Endothelial cell of umbilical vein (primary cell): ENCODE measurements at regions not wholly inside any gene's neighbourhood (a gene's known extent, or its start where the extent isn't known, plus 50 kb on each side); places are given as distances from the start of the nearest gene placed in this dataset.

ENCODE experiments used
- BruUV-seq: library from RNA; stranded (reverse); fragments of 400-500 nt; replicated peaks from 2 replicates; lab custom pipeline; 2021; lab: Mats Ljungman, UMichigan
- CTCF ChIA-PET: fragments of 300-600, 350-600 bp; sonication (Branson Sonifier 250); formaldehyde crosslinking; loops from one replicate; lab custom pipeline; 2021; ENCODE audit warnings: antibody characterized with exemption, inconsistent platforms; lab: Charles Lee
- POLR2A ChIA-PET: fragments of 300-600, 350-600 bp; sonication (Branson Sonifier 250); formaldehyde crosslinking; loops from one replicate; lab custom pipeline; 2021; ENCODE audit warnings: antibody characterized with exemption, inconsistent platforms; lab: Charles Lee
- DNase-seq: peaks from one replicate; pipeline ENCODE4 v3.0.0-alpha.2; 2011; ENCODE audit warnings: low read depth, low spot score
- FAIRE-seq: peaks from 2 replicates; lab custom pipeline; 2011; peaks lifted over from hg19 to GRCh38; lab: Jason Lieb, UNC
- H2AFZ ChIP-seq: 2 replicates; pipeline ENCODE4 v1.6.0; 2012; ENCODE audit warnings: low read depth, low read length, control low read depth, inconsistent platforms
- H3K27ac ChIP-seq: 2 replicates; pipeline ENCODE4 v1.5.1; 2011; ENCODE audit warnings: low read depth, mild to moderate bottlenecking, control low read depth, low read length, moderate library complexity; ENCODE audit not compliant: insufficient read depth
- H3K27me3 ChIP-seq, 2 experiments: 2 replicates each; pipeline versions ENCODE4 v1.6.0 to v1.6.1; 2011; ENCODE audit warnings: low read length in 2 of 2, mixed read lengths in 1 of 2; ENCODE audit not compliant: control insufficient read depth in 2 of 2, insufficient read depth in 2 of 2
- H3K36me3 ChIP-seq, 2 experiments: 2 replicates in 1 of 2; 3 replicates in 1 of 2; pipeline ENCODE4 v1.5.1; 2011; ENCODE audit warnings: low read length in 2 of 2, mild to moderate bottlenecking in 1 of 2, moderate library complexity in 1 of 2; ENCODE audit not compliant: control insufficient read depth in 2 of 2, insufficient read depth in 2 of 2; ENCODE audit errors: extremely low read depth in 1 of 2
- H3K4me1 ChIP-seq: 3 replicates; pipeline ENCODE4 v1.5.1; 2011; ENCODE audit warnings: mild to moderate bottlenecking, low read length; ENCODE audit not compliant: control insufficient read depth, insufficient read depth; ENCODE audit errors: extremely low read depth
- H3K4me2 ChIP-seq: 2 replicates; pipeline ENCODE4 v1.6.1; 2011; ENCODE audit warnings: low read length, control low read depth, mixed read lengths; ENCODE audit not compliant: insufficient read depth
- H3K4me3 ChIP-seq, 3 experiments: fragments of 200-600 bp in 1 of 3; sonication (generic), shearing (Covaris generic) in 1 of 3; replicated peaks in 1 of 3; 2 replicates each; pipeline ENCODE4 v1.5.1; 2011 to 2016; ENCODE audit warnings: control low read depth in 3 of 3, low read length in 3 of 3, mild to moderate bottlenecking in 2 of 3, inconsistent platforms in 1 of 3, low read depth in 1 of 3, moderate library complexity in 1 of 3; ENCODE audit not compliant: insufficient read depth in 1 of 3
- H3K79me2 ChIP-seq: 2 replicates; pipeline ENCODE4 v1.6.0; 2012; ENCODE audit warnings: low read length, inconsistent platforms; ENCODE audit not compliant: control insufficient read depth, insufficient read depth
- H3K9ac ChIP-seq: replicated peaks from 2 replicates; pipeline ENCODE3; 2011; ENCODE audit warnings: low read length, control low read depth; ENCODE audit not compliant: insufficient read depth; ENCODE audit errors: extremely low read depth
- H3K9me1 ChIP-seq: replicated peaks from 3 replicates; pipeline ENCODE4 v1.6.0; 2011; ENCODE audit warnings: mild to moderate bottlenecking, low read length; ENCODE audit not compliant: control insufficient read depth, insufficient read depth; ENCODE audit errors: extremely low read depth
- H3K9me3 ChIP-seq: replicated peaks from 2 replicates; pipeline ENCODE4 v1.5.1; 2012; ENCODE audit warnings: low read length, inconsistent platforms; ENCODE audit not compliant: control insufficient read depth, insufficient read depth
- H4K20me1 ChIP-seq: replicated peaks from 2 replicates; pipeline ENCODE3; 2011; ENCODE audit warnings: mild to moderate bottlenecking, low read length; ENCODE audit not compliant: control insufficient read depth, insufficient read depth; ENCODE audit errors: extremely low read depth
- EZH2 ChIP-seq: IDR thresholded peaks from 2 replicates; pipeline ENCODE4 v1.6.1; 2012; ENCODE audit warnings: borderline replicate concordance, low read depth, mild to moderate bottlenecking, moderate library complexity, low read length, inconsistent platforms; ENCODE audit not compliant: severe bottlenecking
- FOS ChIP-seq: IDR thresholded peaks from 2 replicates; pipeline ENCODE4 v1.6.1; 2011; ENCODE audit warnings: mild to moderate bottlenecking, low read length, moderate library complexity, borderline replicate concordance; ENCODE audit not compliant: insufficient read depth
- GATA2 ChIP-seq: IDR thresholded peaks from 2 replicates; pipeline ENCODE4 v1.7.0; 2011; ENCODE audit warnings: low read depth, mild to moderate bottlenecking, moderate library complexity, mixed read lengths, low read length; ENCODE audit not compliant: insufficient read length, insufficient read depth
- JUN ChIP-seq: IDR thresholded peaks from 2 replicates; pipeline ENCODE4 v1.6.1; 2011; ENCODE audit warnings: borderline replicate concordance, low read depth; ENCODE audit not compliant: insufficient read length, insufficient read depth
- MYC ChIP-seq: IDR thresholded peaks from one replicate; pipeline ENCODE4 v1.6.1; 2011; ENCODE audit warnings: mild to moderate bottlenecking, low read depth, low read length
- POLR2A ChIP-seq: IDR thresholded peaks from 2 replicates; pipeline ENCODE4 v1.6.1; 2012; ENCODE audit warnings: low read depth, mild to moderate bottlenecking, control low read depth, low read length
- POLR2AphosphoS5 ChIP-seq: IDR thresholded peaks from 2 replicates; pipeline ENCODE4 v1.6.1; 2012; ENCODE audit warnings: low read depth, mild to moderate bottlenecking, control low read depth, low read length, moderate library complexity; ENCODE audit not compliant: insufficient read depth
- dilution Hi-C: fragments of 300-500 bp; cut with MboI; formaldehyde crosslinking; loops from one replicate; pipeline ENCODE4 v1.15.0; 2019; ENCODE audit warnings: low sequenced_read_pairs; ENCODE audit not compliant: extremely low pct_ligation_motif_present
- intact Hi-C: fragments of 100-400 bp; cut with micrococcal nuclease; formaldehyde crosslinking; loops from one replicate; pipeline ENCODE4 v1.10.0; 2022
- TF ChIP-seq, protein P1 (sequence below), 2 donors: IDR thresholded peaks; 1 replicate in 1 of 2; 2 replicates in 1 of 2; pipeline ENCODE4 v1.5.1; 2011; ENCODE audit warnings: low read length in 2 of 2, mild to moderate bottlenecking in 2 of 2, moderate library complexity in 2 of 2, control low read depth in 1 of 2, inconsistent platforms in 1 of 2, low read depth in 1 of 2; ENCODE audit not compliant: insufficient read depth in 1 of 2; ENCODE audit errors: extremely low read depth in 1 of 2
- TF ChIP-seq, protein P2 (sequence below): IDR thresholded peaks from 2 replicates; pipeline ENCODE4 v1.6.1; 2011; ENCODE audit not compliant: insufficient read depth, insufficient read length

DNA sequence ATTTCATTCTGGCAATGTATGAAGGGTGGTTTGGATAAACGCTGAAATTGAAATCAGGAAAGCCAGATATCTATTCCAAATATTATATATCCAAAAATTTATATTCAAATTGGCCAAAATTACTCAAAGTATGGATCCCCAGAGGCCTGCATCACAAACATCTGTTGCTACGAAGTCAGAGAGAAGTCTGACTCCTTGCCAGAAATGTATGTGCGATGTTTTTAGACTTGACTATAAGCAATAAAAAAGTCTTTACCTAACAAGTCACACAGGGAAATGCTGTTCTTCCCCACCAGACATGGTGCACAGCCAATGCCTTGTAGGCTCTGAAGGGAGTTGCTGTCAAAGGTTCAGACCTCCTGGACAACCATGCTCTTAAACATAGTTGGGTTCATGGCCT is 533.1 kb downstream of the OTOL1 start:
- FAIRE-seq, result no peak
- no peaks in the 10 kb centered on the region for H3K4me1 ChIP-seq

More for the DNA sequence above, 533.1 kb downstream of the OTOL1 start:
- no peak for DNase-seq
- ChIA-PET CTCF (no interaction called here), POLR2A (no interaction called here)
- no peak overlapping the region for H3K4me3 ChIP-seq
- dilution Hi-C loops (no loop called here), intact Hi-C loops (no loop called here)
- H3K4me2 ChIP-seq, result no peak overlapping the region
- H3K27ac ChIP-seq, result no peak overlapping the region
- no peaks in the 10 kb centered on the region for H3K79me2 ChIP-seq
- H3K36me3 ChIP-seq, result no peaks in the 10 kb centered on the region
- no peaks in the 10 kb centered on the region for H3K27me3 ChIP-seq
- H3K9me3 ChIP-seq, result no peaks in the 10 kb centered on the region
- no peaks in the 10 kb centered on the region for H4K20me1 ChIP-seq
- no peak overlapping the region for H2AFZ ChIP-seq
- H3K9me1 ChIP-seq, result no peaks in the 10 kb centered on the region
- BruUV-seq, result no TSS peak
- TF ChIP-seq POLR2AphosphoS5 (no peak), JUN (no peak), MYC (no peak), EZH2 (no peak), GATA2 (no peak), POLR2A (no peak), FOS (no peak)
- TF ChIP-seq, protein P1, sequence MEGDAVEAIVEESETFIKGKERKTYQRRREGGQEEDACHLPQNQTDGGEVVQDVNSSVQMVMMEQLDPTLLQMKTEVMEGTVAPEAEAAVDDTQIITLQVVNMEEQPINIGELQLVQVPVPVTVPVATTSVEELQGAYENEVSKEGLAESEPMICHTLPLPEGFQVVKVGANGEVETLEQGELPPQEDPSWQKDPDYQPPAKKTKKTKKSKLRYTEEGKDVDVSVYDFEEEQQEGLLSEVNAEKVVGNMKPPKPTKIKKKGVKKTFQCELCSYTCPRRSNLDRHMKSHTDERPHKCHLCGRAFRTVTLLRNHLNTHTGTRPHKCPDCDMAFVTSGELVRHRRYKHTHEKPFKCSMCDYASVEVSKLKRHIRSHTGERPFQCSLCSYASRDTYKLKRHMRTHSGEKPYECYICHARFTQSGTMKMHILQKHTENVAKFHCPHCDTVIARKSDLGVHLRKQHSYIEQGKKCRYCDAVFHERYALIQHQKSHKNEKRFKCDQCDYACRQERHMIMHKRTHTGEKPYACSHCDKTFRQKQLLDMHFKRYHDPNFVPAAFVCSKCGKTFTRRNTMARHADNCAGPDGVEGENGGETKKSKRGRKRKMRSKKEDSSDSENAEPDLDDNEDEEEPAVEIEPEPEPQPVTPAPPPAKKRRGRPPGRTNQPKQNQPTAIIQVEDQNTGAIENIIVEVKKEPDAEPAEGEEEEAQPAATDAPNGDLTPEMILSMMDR (IDR thresholded peaks at IDR 0.05; ENCODE audit: extremely low read depth in 1 of 2, insufficient read depth in 1 of 2, low read depth in 1 of 2, low read length in 2 of 2), result no peak
- TF ChIP-seq, protein P2, sequence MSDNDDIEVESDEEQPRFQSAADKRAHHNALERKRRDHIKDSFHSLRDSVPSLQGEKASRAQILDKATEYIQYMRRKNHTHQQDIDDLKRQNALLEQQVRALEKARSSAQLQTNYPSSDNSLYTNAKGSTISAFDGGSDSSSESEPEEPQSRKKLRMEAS, result no peak
- no peak overlapping the region for H3K9ac ChIP-seq
